Calu3 (cell line): ENCODE measurements at regions not wholly inside any gene's neighbourhood (a gene's known extent, or its start where the extent isn't known, plus 50 kb on each side); places are given as distances from the start of the nearest gene placed in this dataset.

Source experiments
- BruUV-seq: library from RNA; stranded (reverse); fragments of 400-500 nt; replicated peaks from 2 replicates; lab custom pipeline; 2021; lab: Mats Ljungman, UMichigan
- CTCF ChIA-PET: fragments of 300-600 bp; sonication (Branson Sonifier 250); formaldehyde crosslinking; loops from one replicate; lab custom pipeline; 2022; ENCODE audit warnings: antibody characterized with exemption; lab: Charles Lee
- DNase-seq: peaks from one replicate; pipeline ENCODE4 v3.0.0; 2022
- H3K27ac Mint-ChIP-seq: one replicate; pipeline ENCODE4 v1.8.0; 2022; ENCODE audit warnings: mixed read lengths; ENCODE audit not compliant: unreplicated experiment
- H3K27me3 Mint-ChIP-seq: one replicate; pipeline ENCODE4 v1.8.0; 2022; ENCODE audit warnings: mixed read lengths; ENCODE audit not compliant: unreplicated experiment
- H3K36me3 Mint-ChIP-seq: one replicate; pipeline ENCODE4 v1.8.0; 2022; ENCODE audit warnings: mild to moderate bottlenecking, moderate library complexity, mixed read lengths; ENCODE audit not compliant: insufficient read depth, unreplicated experiment
- H3K4me1 Mint-ChIP-seq: one replicate; pipeline ENCODE4 v1.8.0; 2022; ENCODE audit warnings: mild to moderate bottlenecking, low read depth, mixed read lengths; ENCODE audit not compliant: unreplicated experiment
- H3K4me3 Mint-ChIP-seq: one replicate; pipeline ENCODE4 v1.8.0; 2022; ENCODE audit warnings: mild to moderate bottlenecking, low read depth, moderate library complexity, mixed read lengths; ENCODE audit not compliant: unreplicated experiment
- H3K9me3 Mint-ChIP-seq: one replicate; pipeline ENCODE4 v1.8.0; 2022; ENCODE audit warnings: low read depth, mixed read lengths; ENCODE audit not compliant: unreplicated experiment
- intact Hi-C: fragments of 100-400 bp; cut with micrococcal nuclease; formaldehyde crosslinking; loops from one replicate; pipeline ENCODE4 v1.10.0; 2022; ENCODE audit not compliant: unreplicated experiment
- TF ChIP-seq, protein P1 (sequence below): fragments of 200-600 bp; IDR thresholded peaks from one replicate; pipeline ENCODE4 v1.8.0; 2022; ENCODE audit warnings: antibody characterized with exemption; ENCODE audit not compliant: unreplicated experiment

DNA sequence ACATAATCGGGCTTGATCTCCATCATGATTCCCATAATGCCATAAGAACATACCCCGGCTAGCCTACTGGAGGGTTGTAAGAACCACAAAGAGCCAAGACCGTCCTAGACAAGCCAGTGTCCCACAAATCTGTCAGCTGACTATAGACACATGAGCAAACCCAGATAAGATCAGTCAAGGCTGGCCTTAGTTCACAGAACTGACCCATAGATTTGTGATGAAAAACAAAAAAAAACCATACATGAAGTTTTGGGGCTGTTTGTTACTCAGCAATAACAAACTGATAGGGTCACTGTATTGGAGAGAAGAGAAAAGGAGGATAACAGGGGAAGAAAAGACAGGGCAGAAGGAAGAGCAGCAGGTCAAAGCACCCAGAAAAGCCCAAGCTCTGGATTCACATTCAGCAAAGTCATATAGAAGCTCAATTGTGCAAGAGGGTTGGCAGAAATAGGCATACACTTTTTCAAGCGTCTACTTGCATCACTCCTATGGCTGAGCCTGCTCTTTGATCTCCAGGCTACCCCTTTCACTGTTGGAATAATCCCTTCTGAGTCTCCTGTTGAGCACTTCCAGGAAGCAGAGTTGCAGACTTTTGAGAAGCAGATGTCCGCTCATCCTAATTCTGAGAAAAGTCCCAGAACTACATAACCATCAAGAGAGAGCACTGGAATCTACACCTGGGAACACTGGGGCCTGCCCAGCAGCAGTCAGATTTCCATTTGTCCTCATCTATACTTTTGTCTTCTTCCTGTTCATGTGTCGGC lies 122.0 kb upstream of the HABP2 start:
- no peaks in the 10 kb centered on the region for H3K9me3 Mint-ChIP-seq
- CTCF ChIA-PET: no interaction called here
- no peak overlapping the region for H3K4me3 Mint-ChIP-seq
- no peak overlapping the region for H3K27ac Mint-ChIP-seq
- BruUV-seq: no TSS peak
- TF ChIP-seq, protein P1, sequence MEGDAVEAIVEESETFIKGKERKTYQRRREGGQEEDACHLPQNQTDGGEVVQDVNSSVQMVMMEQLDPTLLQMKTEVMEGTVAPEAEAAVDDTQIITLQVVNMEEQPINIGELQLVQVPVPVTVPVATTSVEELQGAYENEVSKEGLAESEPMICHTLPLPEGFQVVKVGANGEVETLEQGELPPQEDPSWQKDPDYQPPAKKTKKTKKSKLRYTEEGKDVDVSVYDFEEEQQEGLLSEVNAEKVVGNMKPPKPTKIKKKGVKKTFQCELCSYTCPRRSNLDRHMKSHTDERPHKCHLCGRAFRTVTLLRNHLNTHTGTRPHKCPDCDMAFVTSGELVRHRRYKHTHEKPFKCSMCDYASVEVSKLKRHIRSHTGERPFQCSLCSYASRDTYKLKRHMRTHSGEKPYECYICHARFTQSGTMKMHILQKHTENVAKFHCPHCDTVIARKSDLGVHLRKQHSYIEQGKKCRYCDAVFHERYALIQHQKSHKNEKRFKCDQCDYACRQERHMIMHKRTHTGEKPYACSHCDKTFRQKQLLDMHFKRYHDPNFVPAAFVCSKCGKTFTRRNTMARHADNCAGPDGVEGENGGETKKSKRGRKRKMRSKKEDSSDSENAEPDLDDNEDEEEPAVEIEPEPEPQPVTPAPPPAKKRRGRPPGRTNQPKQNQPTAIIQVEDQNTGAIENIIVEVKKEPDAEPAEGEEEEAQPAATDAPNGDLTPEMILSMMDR: no peak
- no peaks in the 10 kb centered on the region for H3K36me3 Mint-ChIP-seq
- intact Hi-C loops: no loop called here
- H3K27me3 Mint-ChIP-seq: peaks cover 80% of the 10 kb centered on the region
- DNase-seq: no peak
- no peaks in the 10 kb centered on the region for H3K4me1 Mint-ChIP-seq

DNA sequence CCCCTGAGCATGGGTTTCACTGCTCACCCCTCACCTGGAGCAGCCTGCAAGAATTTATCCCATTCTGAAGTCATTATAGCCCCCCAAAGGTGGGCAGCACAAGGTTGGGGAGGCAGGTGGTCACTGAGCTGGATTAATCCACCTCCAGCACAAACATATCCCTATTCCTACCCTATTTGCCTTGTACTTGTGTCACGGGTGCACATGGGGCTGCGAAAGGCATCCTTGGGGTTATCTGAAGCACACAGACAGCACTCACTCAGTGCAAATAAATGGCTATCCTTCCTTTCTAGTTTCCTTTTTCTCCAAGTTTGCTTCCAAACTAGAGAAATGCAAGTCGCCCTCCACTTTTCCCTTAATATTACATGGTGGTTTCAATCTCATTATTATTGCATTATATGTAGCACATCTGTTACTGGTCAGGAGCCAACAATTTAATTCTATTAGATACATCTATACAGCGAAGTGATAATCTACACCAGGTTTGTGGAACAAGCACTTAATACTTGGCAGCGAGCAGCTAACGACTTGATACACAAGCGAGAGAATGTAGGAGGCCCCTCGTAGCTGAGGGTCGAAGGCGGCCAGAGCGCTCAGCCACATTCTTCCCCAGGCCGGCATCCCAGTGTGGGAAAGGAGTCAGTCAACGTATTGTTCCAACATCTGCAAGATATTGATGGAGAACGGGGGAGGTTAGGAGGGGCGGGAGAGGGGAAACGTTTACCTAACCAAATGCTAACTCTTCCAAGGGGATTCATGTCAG lies 121.3 kb upstream of the HABP2 start:
- DNase-seq: no peak
- H3K4me3 Mint-ChIP-seq: no peak overlapping the region
- no peaks in the 10 kb centered on the region for H3K9me3 Mint-ChIP-seq
- intact Hi-C loops: no loop called here
- TF ChIP-seq, protein P1: no peak
- no peaks in the 10 kb centered on the region for H3K36me3 Mint-ChIP-seq
- no peak overlapping the region for H3K27ac Mint-ChIP-seq
- H3K27me3 Mint-ChIP-seq: peaks cover 88% of the 10 kb centered on the region
- CTCF ChIA-PET: no interaction called here
- no TSS peak for BruUV-seq
- H3K4me1 Mint-ChIP-seq: no peaks in the 10 kb centered on the region

DNA sequence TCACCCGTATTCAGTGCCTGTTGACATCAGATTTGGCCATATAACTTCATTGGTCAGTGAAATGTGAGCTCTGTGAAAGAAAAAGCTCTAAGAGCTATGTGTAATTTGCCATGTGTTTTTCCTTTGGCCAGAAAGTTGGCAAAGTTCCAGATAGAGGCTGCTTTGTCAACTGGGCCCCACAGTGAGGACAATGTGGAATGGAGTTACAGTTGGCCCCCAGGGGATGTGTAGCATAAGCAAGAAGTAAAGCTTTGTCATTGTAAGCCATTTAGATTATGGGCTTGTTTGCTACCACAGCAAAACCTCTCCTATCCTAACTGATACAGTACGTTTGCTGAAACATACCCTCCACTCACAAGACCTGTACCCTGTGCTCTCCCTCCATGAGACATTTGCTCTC lies 119.1 kb upstream of the HABP2 start:
- H3K9me3 Mint-ChIP-seq: no peaks in the 10 kb centered on the region
- no peaks in the 10 kb centered on the region for H3K36me3 Mint-ChIP-seq
- peaks cover 78% of the 10 kb centered on the region for H3K27me3 Mint-ChIP-seq
- DNase-seq: no peak
- no peak overlapping the region for H3K4me3 Mint-ChIP-seq
- intact Hi-C loops: no loop called here
- CTCF ChIA-PET: no interaction called here
- no TSS peak for BruUV-seq
- no peaks in the 10 kb centered on the region for H3K4me1 Mint-ChIP-seq
- H3K27ac Mint-ChIP-seq: no peak overlapping the region
- TF ChIP-seq, protein P1: no peak

DNA sequence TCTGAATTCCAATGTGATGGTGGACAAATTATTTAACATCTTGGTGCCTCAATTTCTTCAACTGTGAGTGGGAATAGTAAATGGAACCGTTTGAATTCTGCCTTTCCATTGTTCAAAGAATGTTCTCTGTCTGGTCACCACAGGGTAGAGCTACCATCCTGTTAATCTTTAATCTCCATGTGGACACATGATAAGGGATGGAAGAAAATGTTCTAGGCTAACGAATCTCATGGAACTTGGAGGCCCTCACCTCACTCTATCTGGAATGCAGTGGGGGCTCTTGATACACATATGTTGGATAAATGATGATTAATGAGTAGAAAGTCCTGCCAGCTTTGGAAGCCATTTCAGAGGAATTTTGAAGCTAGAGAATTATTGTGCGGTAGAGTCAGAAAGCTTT lies 118.5 kb upstream of the HABP2 start:
- Mint-ChIP-seq H3K36me3 (no peaks in the 10 kb centered on the region), H3K9me3 (no peaks in the 10 kb centered on the region), H3K27ac (no peak overlapping the region), H3K4me1 (no peaks in the 10 kb centered on the region), H3K4me3 (no peak overlapping the region), H3K27me3 (peaks cover 78% of the 10 kb centered on the region)
- TF ChIP-seq, protein P1: no peak
- CTCF ChIA-PET: no interaction called here
- no TSS peak for BruUV-seq
- intact Hi-C loops: no loop called here
- DNase-seq: no peak
